ENCODE measurements at regions not wholly inside any gene's neighbourhood (a gene's known extent, or its start where the extent isn't known, plus 50 kb on each side); places are given as distances from the start of the nearest gene placed in this dataset.

GRCh38 chr15:37818152-37818677 is 116.2 kb upstream of the TMCO5A start:
- TF ChIP-seq, protein P1, sequence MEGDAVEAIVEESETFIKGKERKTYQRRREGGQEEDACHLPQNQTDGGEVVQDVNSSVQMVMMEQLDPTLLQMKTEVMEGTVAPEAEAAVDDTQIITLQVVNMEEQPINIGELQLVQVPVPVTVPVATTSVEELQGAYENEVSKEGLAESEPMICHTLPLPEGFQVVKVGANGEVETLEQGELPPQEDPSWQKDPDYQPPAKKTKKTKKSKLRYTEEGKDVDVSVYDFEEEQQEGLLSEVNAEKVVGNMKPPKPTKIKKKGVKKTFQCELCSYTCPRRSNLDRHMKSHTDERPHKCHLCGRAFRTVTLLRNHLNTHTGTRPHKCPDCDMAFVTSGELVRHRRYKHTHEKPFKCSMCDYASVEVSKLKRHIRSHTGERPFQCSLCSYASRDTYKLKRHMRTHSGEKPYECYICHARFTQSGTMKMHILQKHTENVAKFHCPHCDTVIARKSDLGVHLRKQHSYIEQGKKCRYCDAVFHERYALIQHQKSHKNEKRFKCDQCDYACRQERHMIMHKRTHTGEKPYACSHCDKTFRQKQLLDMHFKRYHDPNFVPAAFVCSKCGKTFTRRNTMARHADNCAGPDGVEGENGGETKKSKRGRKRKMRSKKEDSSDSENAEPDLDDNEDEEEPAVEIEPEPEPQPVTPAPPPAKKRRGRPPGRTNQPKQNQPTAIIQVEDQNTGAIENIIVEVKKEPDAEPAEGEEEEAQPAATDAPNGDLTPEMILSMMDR (IDR thresholded peaks at IDR 0.05): no peak
- TF ChIP-seq POLR2AphosphoS5 (IDR thresholded peaks at IDR 0.05): no peak
